GM12878 (cell line): ENCODE measurements at regions not wholly inside any gene's neighbourhood (a gene's known extent, or its start where the extent isn't known, plus 50 kb on each side); places are given as distances from the start of the nearest gene placed in this dataset.

Experiments
- ATAC-seq: fragments of 200-7000 bp; cut with Tn5 transposase; 3 replicates; pipeline ENCODE4 v1.9.1; 2020; ENCODE audit warnings: mild to moderate bottlenecking, moderate library complexity
- BruUV-seq: library from RNA; stranded (reverse); fragments of 400-500 nt; replicated peaks from 2 replicates; lab custom pipeline; 2021; lab: Mats Ljungman, UMichigan
- CTCF ChIA-PET: fragments of 300-600 bp; sonication (Branson Sonifier 250); formaldehyde crosslinking; extraction: SDS; loops from one replicate; lab custom pipeline; 2021; ENCODE audit warnings: inconsistent platforms; lab: Yijun Ruan, JAX
- POLR2A ChIA-PET: fragments of 350-600 bp; formaldehyde crosslinking; extraction: SDS; loops from one replicate; lab custom pipeline; 2021; ENCODE audit warnings: inconsistent platforms; lab: Charles Lee
- RAD21 ChIA-PET: fragments of 300-600 bp; sonication (Branson Sonifier 250); formaldehyde crosslinking; loops from one replicate; lab custom pipeline; 2023; ENCODE audit warnings: antibody characterized with exemption; ENCODE audit not compliant: unreplicated experiment; lab: Charles Lee
- SMC1A ChIA-PET: fragments of 300-600 bp; sonication (Branson Sonifier 250); formaldehyde crosslinking; loops from one replicate; lab custom pipeline; 2023; ENCODE audit not compliant: unreplicated experiment, uncharacterized antibody; lab: Charles Lee
- DNase-seq: peaks from one replicate; pipeline ENCODE4 v3.0.0-alpha.2; 2011; ENCODE audit warnings: low read depth, low spot score
- FAIRE-seq: peaks from 3 replicates; lab custom pipeline; 2011; peaks lifted over from hg19 to GRCh38; lab: Jason Lieb, UNC
- H2AFZ ChIP-seq: 2 replicates; pipeline ENCODE4 v1.6.0; 2011; ENCODE audit warnings: low read depth, low read length, control low read depth; ENCODE audit not compliant: control insufficient read depth
- H3K27ac ChIP-seq: 2 replicates; pipeline ENCODE4 v1.5.1; 2011; ENCODE audit warnings: control low read depth; ENCODE audit not compliant: control insufficient read depth, insufficient read depth
- H3K27me3 ChIP-seq, 2 experiments: replicated peaks in 1 of 2; 2 replicates each; pipeline versions ENCODE4 v1.6.0 to v1.6.1; 2011; ENCODE audit warnings: low read length in 1 of 2; ENCODE audit not compliant: control insufficient read depth in 2 of 2, insufficient read depth in 2 of 2
- H3K36me3 ChIP-seq, 2 experiments: 2 replicates each; pipeline ENCODE4 v1.5.1; 2011; ENCODE audit warnings: low read length in 1 of 2; ENCODE audit not compliant: control insufficient read depth in 2 of 2, insufficient read depth in 2 of 2
- H3K4me1 ChIP-seq: 2 replicates; pipeline ENCODE4 v1.6.1; 2011; ENCODE audit warnings: mild to moderate bottlenecking, low read length, moderate library complexity, mixed read lengths; ENCODE audit not compliant: control insufficient read depth, insufficient read depth
- H3K4me2 ChIP-seq: 2 replicates; pipeline ENCODE4 v1.6.0; 2011; ENCODE audit warnings: control low read depth; ENCODE audit not compliant: control insufficient read depth, insufficient read depth
- H3K4me3 ChIP-seq: fragments of 200-600 bp; sonication (generic); 2 replicates; pipeline ENCODE4 v1.5.1; 2016
- H3K79me2 ChIP-seq: 2 replicates; pipeline ENCODE4 v1.6.0; 2011; ENCODE audit warnings: low read length; ENCODE audit not compliant: control insufficient read depth, insufficient read depth
- H3K9ac ChIP-seq: 2 replicates; pipeline ENCODE4 v1.8.0; 2011; ENCODE audit warnings: low read length, control low read depth, mixed read lengths; ENCODE audit not compliant: control insufficient read depth, insufficient read depth
- H3K9me3 ChIP-seq: replicated peaks from 3 replicates; pipeline ENCODE4 v1.5.1; 2011; ENCODE audit warnings: mild to moderate bottlenecking, low read length; ENCODE audit not compliant: control insufficient read depth, insufficient read depth
- H4K20me1 ChIP-seq: 2 replicates; pipeline ENCODE4 v1.6.0; 2011; ENCODE audit not compliant: control insufficient read depth, insufficient read depth
- ATF7 ChIP-seq: fragments of 450-650 bp; IDR thresholded peaks from 2 replicates; pipeline ENCODE4 v1.6.1; 2016; ENCODE audit warnings: low read depth, mild to moderate bottlenecking
- BRCA1 ChIP-seq: IDR thresholded peaks from 2 replicates; pipeline ENCODE4 v1.6.1; 2011; ENCODE audit warnings: low read depth, low read length, improper control_type of control experiment
- EGR1 ChIP-seq, 2 experiments: IDR thresholded peaks; 1 replicate in 1 of 2; 2 replicates in 1 of 2; pipeline ENCODE4 v1.6.1; 2011 to 2012; ENCODE audit warnings: low read depth in 2 of 2, low read length in 2 of 2, borderline replicate concordance in 1 of 2, mild to moderate bottlenecking in 1 of 2, moderate library complexity in 1 of 2
- ELK1 ChIP-seq: IDR thresholded peaks from 2 replicates; pipeline ENCODE4 v1.6.1; 2012; ENCODE audit warnings: low read depth, low read length, improper control_type of control experiment
- ETV6 ChIP-seq, 2 experiments: fragments of 450-650 bp in 1 of 2; IDR thresholded peaks in 1 of 2; conservative IDR thresholded peaks in 1 of 2; 2 replicates each; pipeline ENCODE4 v1.6.1; 2014; ENCODE audit warnings: antibody characterized with exemption in 1 of 2, borderline replicate concordance in 1 of 2, low read depth in 1 of 2, mild to moderate bottlenecking in 1 of 2, moderate library complexity in 1 of 2
- FOXM1 ChIP-seq: IDR thresholded peaks from 2 replicates; pipeline ENCODE4 v1.6.1; 2012; ENCODE audit warnings: low read depth, mild to moderate bottlenecking, inconsistent platforms, low read length, moderate library complexity
- HCFC1 ChIP-seq: fragments of 150-350 bp; IDR thresholded peaks from 2 replicates; pipeline ENCODE4 v1.6.1; 2014; ENCODE audit warnings: low read length
- IKZF2 ChIP-seq, 2 experiments: fragments of 450-650 bp; IDR thresholded peaks; 2 replicates each; pipeline ENCODE4 v1.6.1; 2017; ENCODE audit warnings: mild to moderate bottlenecking in 2 of 2, moderate library complexity in 2 of 2
- KAT2A ChIP-seq: conservative IDR thresholded peaks from 2 replicates; pipeline ENCODE4 v1.6.1; 2011; ENCODE audit warnings: low read depth, low read length; ENCODE audit not compliant: control insufficient read depth
- KDM1A ChIP-seq: fragments of 200-600 bp; sonication (generic); IDR thresholded peaks from 2 replicates; pipeline ENCODE4 v1.6.1; 2016; ENCODE audit warnings: borderline replicate concordance
- MTA3 ChIP-seq: IDR thresholded peaks from 2 replicates; pipeline ENCODE4 v1.6.1; 2012; ENCODE audit warnings: low read length, inconsistent platforms, borderline replicate concordance
- NFXL1 ChIP-seq: fragments of 450-650 bp; IDR thresholded peaks from 2 replicates; pipeline ENCODE4 v1.6.1; 2017; ENCODE audit warnings: antibody characterized with exemption, mild to moderate bottlenecking, borderline replicate concordance
- RCOR1 ChIP-seq: conservative IDR thresholded peaks from 2 replicates; pipeline ENCODE4 v1.6.1; 2012; ENCODE audit warnings: low read depth, low read length, improper control_type of control experiment
- SPI1 ChIP-seq: IDR thresholded peaks from 2 replicates; pipeline ENCODE4 v1.6.1; 2011; ENCODE audit warnings: low read depth, mild to moderate bottlenecking, low read length, moderate library complexity, borderline replicate concordance; ENCODE audit not compliant: insufficient read depth
- STAT1 ChIP-seq: fragments of 450-650 bp; conservative IDR thresholded peaks from 2 replicates; pipeline ENCODE4 v1.6.1; 2014; ENCODE audit warnings: antibody characterized with exemption, mild to moderate bottlenecking
- WGBS: methylation state at CpG from one replicate; pipeline ENCODE4 v1.1.6; 2016; ENCODE audit warnings: low lambda C conversion rate; ENCODE audit not compliant: insufficient replicate concordance, insufficient coverage; ENCODE audit errors: missing lambda C conversion rate; 5-methylcytosine and 5-hydroxymethylcytosine counted together
- in situ Hi-C: fragments of 300-500 bp; cut with MboI; formaldehyde crosslinking; loops from 9 replicates; pipeline ENCODE4 v1.14.3; 2018; ENCODE audit warnings: mixed read lengths
- intact Hi-C: fragments of 100-400 bp; cut with micrococcal nuclease; formaldehyde crosslinking; loops from one replicate; pipeline ENCODE4 v1.14.2; 2022; ENCODE audit not compliant: unreplicated experiment
- TF ChIP-seq, protein P1 (sequence below): IDR thresholded peaks from 2 replicates; pipeline ENCODE4 v1.6.1; 2012; ENCODE audit warnings: low read depth, low read length, improper control_type of control experiment

- Histone ChIP-seq H3K79me2 (no peaks in the 10 kb centered on the region), H3K36me3 (no peaks in the 10 kb centered on the region), H2AFZ (no peak overlapping the region), H3K4me3 (no peak overlapping the region), H3K9ac (no peak overlapping the region), H3K4me2 (no peak overlapping the region), H3K27ac (no peak overlapping the region), H4K20me1 (no peaks in the 10 kb centered on the region), H3K4me1 (peaks cover 7% of the 10 kb centered on the region), H3K27me3 (no peaks in the 10 kb centered on the region; a peak in 1 of 4 replicates), H3K9me3 (no peaks in the 10 kb centered on the region; the same call in 2 of the 3 replicates)
- no TSS peak for BruUV-seq
- ChIA-PET POLR2A (no interaction called here), RAD21 (interaction anchor here (1.4 kb wide), 1 partner anchor 27 kb away, joined by 3 read pairs; no protein-coding TSS in a partner anchor), CTCF (interaction anchor here (1.2 kb wide), 1 partner anchor 174 kb away, joined by 5 read pairs; no protein-coding TSS in a partner anchor), SMC1A (no interaction called here)
- WGBS: 60% methylated on average over 16 of the region's 16 CpGs
- intact Hi-C loops: loop anchor here (10.0 kb wide), 1 partner anchor 45 kb away; no protein-coding TSS in a partner anchor
- no peak for FAIRE-seq
- TF ChIP-seq RCOR1: no peak
- TF ChIP-seq ATF7: no peak
- TF ChIP-seq, protein P1, sequence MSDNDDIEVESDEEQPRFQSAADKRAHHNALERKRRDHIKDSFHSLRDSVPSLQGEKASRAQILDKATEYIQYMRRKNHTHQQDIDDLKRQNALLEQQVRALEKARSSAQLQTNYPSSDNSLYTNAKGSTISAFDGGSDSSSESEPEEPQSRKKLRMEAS: no peak
- no peak for TF ChIP-seq MTA3
- TF ChIP-seq EGR1 (IDR thresholded peaks at IDR 0.05; ENCODE audit: borderline replicate concordance in 1 of 2, low read depth in 2 of 2, low read length in 2 of 2): no peak
- no peak for TF ChIP-seq KAT2A
- no peak for TF ChIP-seq NFXL1
- TF ChIP-seq KDM1A: no peak
- TF ChIP-seq ELK1: no peak
- TF ChIP-seq ETV6 (conservative IDR thresholded peaks at IDR 0.05 in 1 of 2, IDR thresholded peaks at IDR 0.05 in 1 of 2; ENCODE audit: borderline replicate concordance in 1 of 2, low read depth in 1 of 2): no peak
- TF ChIP-seq FOXM1: no peak
- no peak for TF ChIP-seq SPI1
- no peak for TF ChIP-seq IKZF2 (IDR thresholded peaks at IDR 0.05)
- TF ChIP-seq HCFC1: no peak
- TF ChIP-seq STAT1: no peak
- no peak for TF ChIP-seq BRCA1
- TF ChIP-seq, all 136 proteins: peak for 0
- DNase-seq (no peak), ATAC-seq (no peak)
- in situ Hi-C loops: no loop called here
These were observed 118.6 kb upstream of the TNRC6C start for GRCh38 chr17:77839698-77840512.
